Right ventricle myocardium inferior (tissue), 1 donor: ENCODE measurements at regions not wholly inside any gene's neighbourhood (a gene's known extent, or its start where the extent isn't known, plus 50 kb on each side); places are given as distances from the start of the nearest gene placed in this dataset.

Experiments
- ATAC-seq: fragments of 200-7000 bp; cut with Tn5 transposase; one replicate; pipeline ENCODE4 v1.9.1; 2020; ENCODE audit warnings: mild to moderate bottlenecking, moderate library complexity
- DNase-seq: peaks from one replicate; pipeline ENCODE4 v3.0.0; 2021; ENCODE audit errors: missing footprints
- intact Hi-C: fragments of 100-400 bp; cut with DNase I; formaldehyde crosslinking; loops from one replicate; pipeline ENCODE4 v1.11.0; 2022
- donor health status: DM: no; HTN: yes; CAD: no; lungs with severe emphysema.

GRCh38 chr5:54653956-54654614, 136.5 kb downstream of the SNX18 start:
- ATAC-seq (no peak), DNase-seq (no peak)
- intact Hi-C loops: no loop called here

GRCh38 chr5:54651482-54652076, 134.0 kb downstream of the SNX18 start:
- peak; percentile 84 for DNase-seq
- no peak for ATAC-seq
- intact Hi-C loops: no loop called here

- no peak for DNase-seq
- ATAC-seq: no peak
- intact Hi-C loops: loop anchor here (5.0 kb wide), 1 partner anchor 138 kb away; no protein-coding TSS in a partner anchor
These were observed 131.5 kb downstream of the SNX18 start for GRCh38 chr5:54649041-54649504.

GRCh38 chr5:54646356-54647101, 129.0 kb downstream of the SNX18 start:
- intact Hi-C loops: loop anchor here (2.0 to 5.0 kb wide), 2 partner anchors 128 to 141 kb away; no protein-coding TSS in a partner anchor
- DNase-seq: peak; percentile 88
- ATAC-seq: peak; percentile 98

- intact Hi-C loops: loop anchor here (2.0 to 5.0 kb wide), 2 partner anchors 127 to 141 kb away; no protein-coding TSS in a partner anchor
- ATAC-seq (peak; percentile 26), DNase-seq (no peak)
These were observed 128.4 kb downstream of the SNX18 start for GRCh38 chr5:54645882-54646355.

GRCh38 chr5:54644226-54644625, 126.7 kb downstream of the SNX18 start:
- ATAC-seq (no peak), DNase-seq (no peak)
- intact Hi-C loops: no loop called here

- intact Hi-C loops: no loop called here
- ATAC-seq: no peak
These were observed 126.1 kb downstream of the SNX18 start for GRCh38 chr5:54643685-54644106.

GRCh38 chr5:54639621-54640020, 122.1 kb downstream of the SNX18 start:
- DNase-seq: no peak
- intact Hi-C loops: no loop called here
- ATAC-seq: no peak

More at GRCh38 chr5:54643685-54644106, 126.1 kb downstream of the SNX18 start:
- DNase-seq: no peak

- ATAC-seq: no peak
- intact Hi-C loops: no loop called here
- no peak for DNase-seq
These were observed 120.5 kb downstream of the SNX18 start for GRCh38 chr5:54638106-54638505.

- peak; percentile 76 for DNase-seq
- peak; percentile 70 for ATAC-seq
- intact Hi-C loops: no loop called here
These were observed 120.1 kb downstream of the SNX18 start for GRCh38 chr5:54637654-54638053.

GRCh38 chr5:54634089-54634488, 116.5 kb downstream of the SNX18 start:
- intact Hi-C loops: no loop called here
- ATAC-seq: no peak
- no peak for DNase-seq

GRCh38 chr5:54632131-54632701, 114.7 kb downstream of the SNX18 start:
- peak; percentile 27 for ATAC-seq
- intact Hi-C loops: no loop called here

GRCh38 chr5:54630738-54631359, 113.3 kb downstream of the SNX18 start:
- intact Hi-C loops: no loop called here
- ATAC-seq (peak; percentile 85), DNase-seq (no peak)

More at GRCh38 chr5:54632131-54632701, 114.7 kb downstream of the SNX18 start:
- no peak for DNase-seq

- DNase-seq (no peak), ATAC-seq (no peak)
- intact Hi-C loops: no loop called here
These were observed 111.6 kb downstream of the SNX18 start for GRCh38 chr5:54629115-54629514.

- intact Hi-C loops: no loop called here
- ATAC-seq (no peak), DNase-seq (no peak)
These were observed 110.5 kb downstream of the SNX18 start for GRCh38 chr5:54628050-54628449.

- DNase-seq (no peak), ATAC-seq (no peak)
- intact Hi-C loops: no loop called here
These were observed 108.8 kb downstream of the SNX18 start for GRCh38 chr5:54626407-54626806.

GRCh38 chr5:54624805-54625568, 107.4 kb downstream of the SNX18 start:
- intact Hi-C loops: no loop called here
- ATAC-seq (no peak), DNase-seq (no peak)

GRCh38 chr5:54621709-54622108, 104.2 kb downstream of the SNX18 start:
- no peak for ATAC-seq
- intact Hi-C loops: no loop called here
- DNase-seq: no peak
